Tibial nerve (tissue), 4 donors: ENCODE measurements at regions not wholly inside any gene's neighbourhood (a gene's known extent, or its start where the extent isn't known, plus 50 kb on each side); places are given as distances from the start of the nearest gene placed in this dataset.

Source experiments
- EP300 ChIP-seq, 2 donors: sonication (generic); formaldehyde crosslinking; IDR thresholded peaks; one replicate each; pipeline ENCODE4 v1.6.1; 2017; ENCODE audit warnings: antibody characterized with exemption in 2 of 2, mild to moderate bottlenecking in 1 of 2
- POLR2A ChIP-seq, 2 donors: fragments of 450-650 bp; IDR thresholded peaks; one replicate each; pipeline ENCODE4 v1.6.1; 2017; ENCODE audit warnings: antibody characterized with exemption in 2 of 2, mild to moderate bottlenecking in 2 of 2, moderate library complexity in 2 of 2
- TF ChIP-seq, protein P1 (sequence below), 5 experiments: fragments of 200-600 bp in 3 of 5; fragments of 450-650 bp in 2 of 5; sonication (generic) in 3 of 5; IDR thresholded peaks; one replicate each; pipeline ENCODE4 v1.5.1; 2016 to 2019; ENCODE audit warnings: antibody characterized with exemption in 5 of 5, mild to moderate bottlenecking in 3 of 5, moderate library complexity in 2 of 5

DNA sequence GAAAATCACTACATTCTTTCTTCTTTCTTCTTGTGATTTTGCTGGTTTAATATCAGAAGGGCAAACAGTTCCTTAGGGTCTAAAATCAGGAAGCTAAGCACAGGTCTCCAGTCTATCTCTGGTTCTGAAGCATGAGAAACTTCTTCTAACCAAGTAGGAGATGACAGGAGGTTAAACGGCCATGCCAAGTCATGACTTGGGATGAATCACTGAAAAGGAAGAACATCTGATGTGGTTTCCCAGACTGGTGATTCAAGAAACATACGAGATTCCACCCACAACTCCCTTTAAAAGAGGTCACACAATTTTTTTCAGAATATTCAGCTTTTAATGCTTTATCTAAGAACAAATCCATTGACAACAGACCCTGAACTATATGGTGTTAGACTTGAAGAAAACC is 684.0 kb upstream of the PRKX start:
- TF ChIP-seq, protein P1, sequence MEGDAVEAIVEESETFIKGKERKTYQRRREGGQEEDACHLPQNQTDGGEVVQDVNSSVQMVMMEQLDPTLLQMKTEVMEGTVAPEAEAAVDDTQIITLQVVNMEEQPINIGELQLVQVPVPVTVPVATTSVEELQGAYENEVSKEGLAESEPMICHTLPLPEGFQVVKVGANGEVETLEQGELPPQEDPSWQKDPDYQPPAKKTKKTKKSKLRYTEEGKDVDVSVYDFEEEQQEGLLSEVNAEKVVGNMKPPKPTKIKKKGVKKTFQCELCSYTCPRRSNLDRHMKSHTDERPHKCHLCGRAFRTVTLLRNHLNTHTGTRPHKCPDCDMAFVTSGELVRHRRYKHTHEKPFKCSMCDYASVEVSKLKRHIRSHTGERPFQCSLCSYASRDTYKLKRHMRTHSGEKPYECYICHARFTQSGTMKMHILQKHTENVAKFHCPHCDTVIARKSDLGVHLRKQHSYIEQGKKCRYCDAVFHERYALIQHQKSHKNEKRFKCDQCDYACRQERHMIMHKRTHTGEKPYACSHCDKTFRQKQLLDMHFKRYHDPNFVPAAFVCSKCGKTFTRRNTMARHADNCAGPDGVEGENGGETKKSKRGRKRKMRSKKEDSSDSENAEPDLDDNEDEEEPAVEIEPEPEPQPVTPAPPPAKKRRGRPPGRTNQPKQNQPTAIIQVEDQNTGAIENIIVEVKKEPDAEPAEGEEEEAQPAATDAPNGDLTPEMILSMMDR (IDR thresholded peaks at IDR 0.05), result no peak
- TF ChIP-seq POLR2A (IDR thresholded peaks at IDR 0.05) (no peak), EP300 (IDR thresholded peaks at IDR 0.05) (no peak)
